Activated B cell treated with CpG ODN at 0.5 μM for 24 hours (primary cell): ENCODE measurements at regions not wholly inside any gene's neighbourhood (a gene's known extent, or its start where the extent isn't known, plus 50 kb on each side); places are given as distances from the start of the nearest gene placed in this dataset.

ENCODE experiments used
- ATAC-seq: fragments of 200-7000 bp; cut with Tn5 transposase; one replicate; pipeline ENCODE4 v1.10.0; 2021; ENCODE audit warnings: low read depth, mild to moderate bottlenecking, moderate library complexity
- CTCF ChIA-PET: fragments of 350-600 bp; sonication (Branson Sonifier 250); formaldehyde crosslinking; loops from one replicate; lab custom pipeline; 2021; ENCODE audit warnings: antibody characterized with exemption; lab: Charles Lee
- POLR2A ChIA-PET: fragments of 350-600 bp; sonication (Branson Sonifier 250); formaldehyde crosslinking; loops from one replicate; lab custom pipeline; 2021; ENCODE audit warnings: antibody characterized with exemption; lab: Charles Lee
- DNase-seq: peaks from one replicate; pipeline ENCODE4 v3.0.0; 2022
- H3K27ac Mint-ChIP-seq: one replicate; pipeline ENCODE4 v1.8.0; 2020; ENCODE audit warnings: mixed read lengths
- H3K27me3 Mint-ChIP-seq: one replicate; pipeline ENCODE4 v1.8.0; 2021; ENCODE audit warnings: mixed read lengths
- H3K36me3 Mint-ChIP-seq: one replicate; pipeline ENCODE4 v1.8.0; 2021; ENCODE audit warnings: low read depth, mixed read lengths
- H3K4me1 Mint-ChIP-seq: one replicate; pipeline ENCODE4 v1.8.0; 2021; ENCODE audit warnings: mixed read lengths
- H3K4me3 Mint-ChIP-seq: one replicate; pipeline ENCODE4 v1.8.0; 2020; ENCODE audit warnings: mild to moderate bottlenecking, mixed read lengths
- H3K9me3 Mint-ChIP-seq: one replicate; pipeline ENCODE4 v1.8.0; 2020; ENCODE audit warnings: mixed read lengths
- intact Hi-C: fragments of 100-400 bp; cut with micrococcal nuclease; formaldehyde crosslinking; loops from one replicate; pipeline ENCODE4 v1.15.1; 2024
- TF ChIP-seq, protein P1 (sequence below): fragments of 200-600 bp; IDR thresholded peaks from one replicate; pipeline ENCODE4 v1.8.0; 2022; ENCODE audit warnings: antibody characterized with exemption, mild to moderate bottlenecking

DNA sequence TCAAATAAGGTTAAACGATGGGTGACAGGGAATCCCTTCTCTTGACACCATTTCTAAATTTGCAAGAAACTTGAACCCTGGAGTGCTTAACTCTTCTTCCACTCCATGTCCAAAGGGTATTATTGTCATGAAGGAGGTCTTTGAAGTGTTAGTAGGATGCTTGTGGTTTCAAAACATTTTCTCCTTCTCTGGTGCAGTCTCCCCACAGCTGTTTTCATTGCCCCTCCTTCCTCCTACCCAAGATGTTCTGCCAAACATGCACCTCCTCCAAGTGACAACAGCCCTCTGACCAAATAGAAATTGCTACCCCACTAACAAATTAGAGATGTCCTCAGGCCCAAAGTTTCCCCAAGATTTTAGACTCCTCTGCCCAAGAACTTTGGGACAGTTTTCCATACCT, 151.4 kb downstream of the POLR2M start:
- ChIA-PET POLR2A (no interaction called here), CTCF (interaction anchor here (0.9 to 1.6 kb wide), 2 partner anchors 43 to 298 kb away, joined by 3 read pairs; no protein-coding TSS in a partner anchor)
- TF ChIP-seq, protein P1, sequence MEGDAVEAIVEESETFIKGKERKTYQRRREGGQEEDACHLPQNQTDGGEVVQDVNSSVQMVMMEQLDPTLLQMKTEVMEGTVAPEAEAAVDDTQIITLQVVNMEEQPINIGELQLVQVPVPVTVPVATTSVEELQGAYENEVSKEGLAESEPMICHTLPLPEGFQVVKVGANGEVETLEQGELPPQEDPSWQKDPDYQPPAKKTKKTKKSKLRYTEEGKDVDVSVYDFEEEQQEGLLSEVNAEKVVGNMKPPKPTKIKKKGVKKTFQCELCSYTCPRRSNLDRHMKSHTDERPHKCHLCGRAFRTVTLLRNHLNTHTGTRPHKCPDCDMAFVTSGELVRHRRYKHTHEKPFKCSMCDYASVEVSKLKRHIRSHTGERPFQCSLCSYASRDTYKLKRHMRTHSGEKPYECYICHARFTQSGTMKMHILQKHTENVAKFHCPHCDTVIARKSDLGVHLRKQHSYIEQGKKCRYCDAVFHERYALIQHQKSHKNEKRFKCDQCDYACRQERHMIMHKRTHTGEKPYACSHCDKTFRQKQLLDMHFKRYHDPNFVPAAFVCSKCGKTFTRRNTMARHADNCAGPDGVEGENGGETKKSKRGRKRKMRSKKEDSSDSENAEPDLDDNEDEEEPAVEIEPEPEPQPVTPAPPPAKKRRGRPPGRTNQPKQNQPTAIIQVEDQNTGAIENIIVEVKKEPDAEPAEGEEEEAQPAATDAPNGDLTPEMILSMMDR: no peak
- no peak for ATAC-seq
- Mint-ChIP-seq H3K9me3 (no peaks in the 10 kb centered on the region), H3K4me1 (no peaks in the 10 kb centered on the region), H3K27me3 (peaks cover 17% of the 10 kb centered on the region), H3K27ac (no peak overlapping the region), H3K36me3 (no peaks in the 10 kb centered on the region), H3K4me3 (no peak overlapping the region)
- DNase-seq: no peak
- intact Hi-C loops: no loop called here

DNA sequence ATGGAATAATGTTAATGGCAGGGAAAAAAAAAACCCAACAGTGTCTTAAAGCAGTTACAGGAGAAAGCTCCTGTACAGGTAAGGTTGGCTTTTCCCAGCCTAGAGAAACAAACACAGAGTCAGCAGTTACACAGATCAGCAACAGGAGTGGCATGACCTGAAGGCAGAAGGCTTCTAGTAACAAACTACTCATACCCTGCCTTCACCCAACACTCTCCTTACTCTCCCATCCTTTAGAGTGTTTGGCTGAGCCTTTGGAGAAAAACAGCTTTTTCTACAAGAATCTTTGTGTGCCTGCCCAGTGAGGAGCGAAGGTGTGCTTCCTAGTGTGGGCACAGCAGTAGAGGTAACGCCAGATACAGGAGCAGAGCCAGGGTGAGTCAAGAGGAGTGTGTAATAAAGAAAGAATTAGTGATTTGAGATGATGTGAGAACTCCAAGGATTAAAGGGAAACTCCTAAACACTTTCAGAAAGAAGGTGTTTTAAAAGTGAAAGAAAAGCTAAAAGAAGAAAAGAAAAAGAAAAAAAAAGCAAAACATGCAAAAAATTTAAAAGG, 152.7 kb downstream of the POLR2M start:
- H3K27ac Mint-ChIP-seq: no peak overlapping the region

DNA sequence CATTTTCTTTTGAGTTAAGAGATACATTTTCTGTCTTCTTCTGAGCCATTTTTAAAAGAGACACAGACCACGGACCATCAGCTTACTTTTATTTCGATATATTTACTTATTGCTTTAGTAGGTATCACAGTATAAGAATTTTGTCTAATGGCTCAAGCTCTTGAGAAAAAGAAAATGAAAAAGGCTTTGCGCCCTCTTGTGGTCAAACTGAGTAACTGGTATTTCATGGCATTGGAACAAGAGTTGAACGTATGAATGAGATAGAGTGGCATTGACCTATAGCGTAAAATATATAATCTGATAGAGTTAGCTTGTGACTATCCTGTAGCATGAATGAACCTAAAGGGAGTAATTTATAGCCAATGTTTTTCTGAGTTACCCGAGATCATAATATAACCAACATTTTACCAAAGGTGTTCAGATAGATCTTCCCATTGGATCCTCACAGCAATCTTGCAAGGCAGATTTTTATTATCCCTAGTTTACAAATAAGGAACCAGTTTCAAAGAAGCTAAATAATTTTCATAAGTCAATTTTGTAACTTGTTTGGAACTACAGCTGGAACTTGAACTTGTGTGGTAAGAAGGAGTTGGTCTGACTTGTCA, 154.6 kb downstream of the POLR2M start:
- H3K4me1 Mint-ChIP-seq: no peaks in the 10 kb centered on the region
- ATAC-seq (no peak), DNase-seq (no peak)
- no peaks in the 10 kb centered on the region for H3K36me3 Mint-ChIP-seq
- no peak overlapping the region for H3K4me3 Mint-ChIP-seq
- intact Hi-C loops: loop anchor here (1.0 to 10.0 kb wide), 5 partner anchors 216 to 1666 kb away; no protein-coding TSS in a partner anchor
- H3K9me3 Mint-ChIP-seq: no peaks in the 10 kb centered on the region
- H3K27ac Mint-ChIP-seq: no peak overlapping the region
- ChIA-PET POLR2A (no interaction called here), CTCF (interaction anchor here (0.6 to 3.4 kb wide), 17 partner anchors 8 to 522 kb away, joined by 3 to 48 read pairs (median 4); partner anchors contain the start of gene POLR2M)
- TF ChIP-seq, protein P1: peak; percentile 86
- peaks cover 28% of the 10 kb centered on the region for H3K27me3 Mint-ChIP-seq

More for the DNA sequence above, 152.7 kb downstream of the POLR2M start:
- Mint-ChIP-seq H3K4me3 (no peak overlapping the region), H3K36me3 (no peaks in the 10 kb centered on the region), H3K4me1 (no peaks in the 10 kb centered on the region), H3K27me3 (peaks cover 21% of the 10 kb centered on the region), H3K9me3 (no peaks in the 10 kb centered on the region)
- TF ChIP-seq, protein P1: no peak
- no peak for ATAC-seq
- no peak for DNase-seq
- CTCF ChIA-PET: interaction anchor here (0.9 to 3.4 kb wide), 5 partner anchors 9 to 626 kb away, joined by 3 to 48 read pairs (median 21); no protein-coding TSS in a partner anchor
- POLR2A ChIA-PET: no interaction called here
- intact Hi-C loops: no loop called here

DNA sequence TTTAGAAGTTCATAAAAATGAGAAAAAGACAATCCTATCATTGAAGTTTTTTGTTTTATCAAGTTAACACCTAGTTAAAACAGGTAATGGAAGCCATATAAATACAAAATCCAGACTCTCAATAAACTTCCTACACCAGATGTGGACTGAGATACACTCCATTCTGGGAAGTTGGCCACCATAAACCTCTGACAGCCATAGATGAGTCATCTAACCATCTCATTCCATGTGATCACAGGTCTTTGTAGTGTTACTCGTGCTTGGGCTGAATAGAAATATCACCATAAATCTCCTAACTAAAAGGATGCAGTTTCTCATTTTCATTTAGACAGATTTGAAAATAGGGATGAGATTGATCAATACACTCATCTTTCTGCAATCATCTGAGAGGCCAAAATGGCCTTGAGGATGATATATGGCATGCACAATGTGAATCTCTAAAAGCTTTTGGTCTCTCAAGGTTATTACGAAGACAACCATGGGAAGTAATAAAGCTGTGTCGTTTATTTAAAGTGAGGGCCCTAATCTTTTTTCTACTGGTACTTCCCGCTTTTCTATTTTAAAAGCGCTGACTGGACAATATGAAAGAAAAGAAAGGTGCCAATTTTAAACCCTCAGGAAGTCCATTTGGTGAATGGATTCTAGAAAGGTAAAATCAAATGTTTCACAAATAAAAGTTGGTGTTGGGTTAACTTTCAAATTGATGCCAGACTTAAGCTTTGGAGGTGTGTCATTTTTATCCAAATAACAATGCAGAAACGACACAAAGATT, 155.5 kb downstream of the POLR2M start:
- Mint-ChIP-seq H3K4me3 (no peak overlapping the region), H3K36me3 (no peaks in the 10 kb centered on the region), H3K27ac (no peak overlapping the region), H3K4me1 (no peaks in the 10 kb centered on the region), H3K9me3 (no peaks in the 10 kb centered on the region), H3K27me3 (peaks cover 28% of the 10 kb centered on the region)
- CTCF ChIA-PET: interaction anchor here (0.7 to 3.4 kb wide), 9 partner anchors 9 to 523 kb away, joined by 3 to 48 read pairs (median 7); no protein-coding TSS in a partner anchor
- DNase-seq: no peak
- intact Hi-C loops: loop anchor here (1.0 to 10.0 kb wide), 5 partner anchors 217 to 1665 kb away; no protein-coding TSS in a partner anchor
- no peak for ATAC-seq
- TF ChIP-seq, protein P1: no peak
- POLR2A ChIA-PET: no interaction called here

DNA sequence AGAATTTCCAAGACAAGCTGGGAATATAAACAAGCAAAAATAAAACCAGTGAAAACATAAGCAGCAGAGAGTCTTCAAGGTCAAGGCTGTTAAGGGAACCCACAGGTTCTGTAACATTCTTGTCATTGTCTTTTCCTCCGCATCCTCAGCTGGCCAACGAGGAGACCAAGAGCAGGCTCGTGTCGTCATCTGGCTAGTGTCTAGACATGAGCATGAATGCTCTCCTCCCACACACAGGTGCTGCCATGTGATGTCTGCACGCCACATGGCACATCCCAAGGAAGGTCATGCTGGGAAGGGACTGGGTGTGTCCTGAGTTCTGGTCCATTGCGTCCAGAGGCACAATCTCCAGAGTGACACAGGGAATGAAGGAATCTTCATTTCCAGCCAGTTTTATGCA, 156.2 kb downstream of the POLR2M start:
- ATAC-seq (no peak), DNase-seq (no peak)
- Mint-ChIP-seq H3K4me3 (no peak overlapping the region), H3K27ac (no peak overlapping the region), H3K4me1 (peaks cover under 1% of the 10 kb centered on the region), H3K27me3 (peaks cover 27% of the 10 kb centered on the region), H3K9me3 (no peaks in the 10 kb centered on the region), H3K36me3 (no peaks in the 10 kb centered on the region)
- ChIA-PET POLR2A (no interaction called here), CTCF (interaction anchor here (1.1 kb wide), 1 partner anchor 130 kb away, joined by 3 read pairs; no protein-coding TSS in a partner anchor)
- TF ChIP-seq, protein P1: no peak
- intact Hi-C loops: loop anchor here (5.0 to 10.0 kb wide), 4 partner anchors 218 to 1665 kb away; no protein-coding TSS in a partner anchor
